DND-41 (cell line): ENCODE measurements at regions not wholly inside any gene's neighbourhood (a gene's known extent, or its start where the extent isn't known, plus 50 kb on each side); places are given as distances from the start of the nearest gene placed in this dataset.

ENCODE experiments used
- ATAC-seq: fragments of 200-7000 bp; cut with Tn5 transposase; 3 replicates; pipeline ENCODE4 v1.9.1; 2021; ENCODE audit warnings: low read depth; ENCODE audit not compliant: insufficient read depth
- DNase-seq: peaks from one replicate; pipeline ENCODE4 v3.0.0-alpha.2; 2020
- H2AFZ ChIP-seq: 2 replicates; pipeline ENCODE4 v1.6.0; 2012; ENCODE audit warnings: low read depth, low read length
- H3K27ac ChIP-seq: 2 replicates; pipeline ENCODE4 v1.5.1; 2012; ENCODE audit warnings: low read length, inconsistent platforms
- H3K27me3 ChIP-seq: fragments of 200-600 bp; sonication (generic); 2 replicates; pipeline ENCODE4 v1.6.0; 2012; ENCODE audit warnings: low read length, mild to moderate bottlenecking, inconsistent platforms; ENCODE audit not compliant: insufficient read depth, poor library complexity
- H3K36me3 ChIP-seq: 2 replicates; pipeline ENCODE4 v1.5.1; 2012; ENCODE audit warnings: low read length, inconsistent platforms; ENCODE audit not compliant: insufficient read depth
- H3K4me1 ChIP-seq: 2 replicates; pipeline ENCODE4 v1.5.1; 2012; ENCODE audit warnings: mild to moderate bottlenecking, low read length; ENCODE audit not compliant: insufficient read depth
- H3K4me2 ChIP-seq: 2 replicates; pipeline ENCODE4 v1.6.0; 2012; ENCODE audit warnings: mild to moderate bottlenecking, moderate library complexity, low read length, inconsistent platforms; ENCODE audit not compliant: insufficient read depth
- H3K4me3 ChIP-seq, 2 experiments: fragments of 200-600 bp in 1 of 2; shearing (Covaris generic) in 1 of 2; 2 replicates each; pipeline ENCODE4 v1.5.1; 2012 to 2016; ENCODE audit warnings: inconsistent platforms in 2 of 2, low read length in 2 of 2, mild to moderate bottlenecking in 2 of 2, low read depth in 1 of 2, moderate library complexity in 1 of 2
- H3K79me2 ChIP-seq: 2 replicates; pipeline ENCODE4 v1.6.0; 2012; ENCODE audit warnings: low read length, inconsistent platforms; ENCODE audit not compliant: insufficient read depth
- H3K9ac ChIP-seq: 2 replicates; pipeline ENCODE4 v1.6.0; 2012; ENCODE audit warnings: low read depth, mild to moderate bottlenecking, inconsistent platforms, low read length, moderate library complexity
- H3K9me3 ChIP-seq: 2 replicates; pipeline ENCODE4 v1.5.1; 2012; ENCODE audit warnings: low read length, moderate library complexity, mild to moderate bottlenecking, inconsistent platforms; ENCODE audit not compliant: insufficient read depth, severe bottlenecking
- H4K20me1 ChIP-seq: 2 replicates; pipeline ENCODE4 v1.6.0; 2012; ENCODE audit warnings: low read length; ENCODE audit not compliant: insufficient read depth
- CTCF ChIP-seq: IDR thresholded peaks from 2 replicates; pipeline ENCODE4 v1.5.1; 2012; ENCODE audit warnings: borderline replicate concordance, low read length, moderate library complexity, mild to moderate bottlenecking; ENCODE audit not compliant: poor library complexity, severe bottlenecking; ENCODE audit errors: extremely low read depth
- EZH2 ChIP-seq: IDR thresholded peaks from 3 replicates; pipeline ENCODE4 v1.6.1; 2012; ENCODE audit warnings: borderline replicate concordance, low read depth, mild to moderate bottlenecking, moderate library complexity, low read length, inconsistent platforms; ENCODE audit not compliant: severe bottlenecking

GRCh38 chr7:156003220-156004162 is 191.2 kb upstream of the SHH start:
- H3K9ac ChIP-seq = no peak overlapping the region
- no peak overlapping the region for H3K4me3 ChIP-seq
- no peak for DNase-seq
- no peak overlapping the region for H3K4me2 ChIP-seq
- no peaks in the 10 kb centered on the region for H3K9me3 ChIP-seq
- H3K79me2 ChIP-seq = no peaks in the 10 kb centered on the region
- H4K20me1 ChIP-seq = no peaks in the 10 kb centered on the region
- no peak for TF ChIP-seq EZH2
- no peak for TF ChIP-seq CTCF
- H3K27me3 ChIP-seq = no peaks in the 10 kb centered on the region
- H3K4me1 ChIP-seq = no peaks in the 10 kb centered on the region
- no peaks in the 10 kb centered on the region for H3K36me3 ChIP-seq
- H2AFZ ChIP-seq = no peak overlapping the region
- no peak overlapping the region for H3K27ac ChIP-seq
- ATAC-seq = no peak

GRCh38 chr7:156002362-156003066 is 190.3 kb upstream of the SHH start:
- no peaks in the 10 kb centered on the region for H3K36me3 ChIP-seq
- no peaks in the 10 kb centered on the region for H3K9me3 ChIP-seq
- H3K4me3 ChIP-seq = no peak overlapping the region
- DNase-seq = no peak
- no peaks in the 10 kb centered on the region for H4K20me1 ChIP-seq
- ATAC-seq = no peak
- no peak overlapping the region for H3K27ac ChIP-seq
- no peak overlapping the region for H3K4me2 ChIP-seq
- TF ChIP-seq EZH2 = no peak
- TF ChIP-seq CTCF = no peak
- H3K9ac ChIP-seq = no peak overlapping the region
- no peaks in the 10 kb centered on the region for H3K79me2 ChIP-seq
- no peaks in the 10 kb centered on the region for H3K4me1 ChIP-seq
- no peaks in the 10 kb centered on the region for H3K27me3 ChIP-seq
- no peak overlapping the region for H2AFZ ChIP-seq

GRCh38 chr7:156001496-156002260 is 189.4 kb upstream of the SHH start:
- H3K27ac ChIP-seq = no peak overlapping the region
- peaks cover 2% of the 10 kb centered on the region for H3K27me3 ChIP-seq
- no peak overlapping the region for H3K9ac ChIP-seq
- H3K79me2 ChIP-seq = no peaks in the 10 kb centered on the region
- no peaks in the 10 kb centered on the region for H3K4me1 ChIP-seq
- TF ChIP-seq CTCF (no peak), EZH2 (no peak)
- no peaks in the 10 kb centered on the region for H3K9me3 ChIP-seq
- no peak overlapping the region for H3K4me3 ChIP-seq
- DNase-seq (no peak), ATAC-seq (no peak)
- no peaks in the 10 kb centered on the region; the same call in 1 of the 2 replicates for H4K20me1 ChIP-seq
- H3K36me3 ChIP-seq = no peaks in the 10 kb centered on the region
- no peak overlapping the region for H2AFZ ChIP-seq
- H3K4me2 ChIP-seq = no peak overlapping the region
